Pancreas (tissue), 10 donors: ENCODE measurements at regions not wholly inside any gene's neighbourhood (a gene's known extent, or its start where the extent isn't known, plus 50 kb on each side); places are given as distances from the start of the nearest gene placed in this dataset.

Source experiments
- ATAC-seq, 4 donors: fragments of 200-7000 bp; cut with Tn5 transposase; one replicate each; pipeline versions ENCODE4 v1.8.0 to v1.9.1; 2020; ENCODE audit warnings: mild to moderate bottlenecking in 4 of 4, moderate library complexity in 4 of 4
- DNase-seq, 6 donors: peaks; one replicate each; pipeline ENCODE4 v3.0.0-alpha.2; 2020
- FAIRE-seq: peaks from 2 replicates; lab custom pipeline; 2012; peaks lifted over from hg19 to GRCh38; lab: Jason Lieb, UNC
- H3K27ac ChIP-seq, 4 donors: fragments of 200-600 bp; sonication (generic); 1 replicate in 3 of 4; 2 replicates in 1 of 4; pipeline versions ENCODE4 v1.5.0 to v1.8.0; 2020
- H3K27me3 ChIP-seq, 4 donors: fragments of 200-600 bp; one replicate each; pipeline ENCODE4 v1.8.0; 2021
- H3K36me3 ChIP-seq, 3 donors: fragments of 200-600 bp; sonication (generic) in 1 of 3; one replicate each; pipeline versions ENCODE4 v1.5.0 to v1.8.0; 2020 to 2021
- H3K4me1 ChIP-seq, 3 donors: fragments of 200-600 bp; one replicate each; pipeline ENCODE4 v1.8.0; 2021
- H3K4me3 ChIP-seq, 4 donors: fragments of 200-600 bp; sonication (generic) in 2 of 4; one replicate each; pipeline versions ENCODE4 v1.5.0 to v1.8.0; 2020 to 2021
- H3K9me3 ChIP-seq, 4 donors: fragments of 200-600 bp; one replicate each; pipeline ENCODE4 v1.8.0; 2021
- CTCF ChIP-seq, 4 donors: fragments of 200-600 bp; sonication (generic) in 3 of 4; IDR thresholded peaks; one replicate each; pipeline versions ENCODE4 v1.5.0 to v1.8.0; 2021; ENCODE audit warnings: antibody characterized with exemption in 4 of 4
- WGBS, 2 donors: extraction: QIAGEN DNeasy Blood & Tissue Kit; methylation state at CpG; one replicate each; pipeline ENCODE4 v1.1.7; 2013; 5-methylcytosine and 5-hydroxymethylcytosine counted together
- intact Hi-C, 3 donors: fragments of 100-400 bp; cut with DNase I; formaldehyde crosslinking; loops; one replicate each; pipeline versions ENCODE4 v1.11.1 to v1.14.2; 2022
- donor health status: healthy with polysubstance abuse.
- donor health status: DM: no; HTN: no; CAD: no; lungs with moderate emphysema.
- donor health status: DM: no; HTN: no; CAD: no.
- donor health status: control.
- donor health status: control.
- donor health status: Bipolar disorder and iron deficiency.
- donor health status: DM: yes; HTN: yes; CAD: no.
- donor health status: DM: no; HTN: no; CAD: no.
- donor health status: DM: no; HTN: no; CAD: no.
- donor health status: DM: yes; HTN: yes; CAD: no.

- FAIRE-seq (no peak), ATAC-seq (no peak), DNase-seq (no peak)
- Histone ChIP-seq H3K4me3 (no peak overlapping the region), H3K36me3 (no peaks in the 10 kb centered on the region), H3K4me1 (no peaks in the 10 kb centered on the region), H3K27me3 (peaks cover 0 to 3% (median 0%) of the 10 kb centered on the region in 4 donors), H3K9me3 (no peaks in the 10 kb centered on the region), H3K27ac (no peak overlapping the region)
- intact Hi-C loops, result no loop called here
- 64 to 66% methylated on average over 2 of the region's 2 CpGs for WGBS, 2 donors
- TF ChIP-seq CTCF (IDR thresholded peaks at IDR 0.05), result no peak
These were observed 555.7 kb upstream of the CADM1 start for GRCh38 chr11:116059919-116060318.

- ATAC-seq (no peak), FAIRE-seq (no peak), DNase-seq (no peak)
- TF ChIP-seq CTCF (IDR thresholded peaks at IDR 0.05), result no peak
- Histone ChIP-seq H3K4me1 (no peaks in the 10 kb centered on the region), H3K27ac (no peak overlapping the region), H3K9me3 (no peaks in the 10 kb centered on the region), H3K27me3 (no peaks in the 10 kb centered on the region), H3K4me3 (no peak overlapping the region), H3K36me3 (no peaks in the 10 kb centered on the region)
- WGBS, 2 donors, result 38 to 50% methylated on average over 3 of the region's 3 CpGs
- intact Hi-C loops, result no loop called here
These were observed 552.8 kb upstream of the CADM1 start for GRCh38 chr11:116057000-116057399.

- no peaks in the 10 kb centered on the region for H3K4me1 ChIP-seq
- TF ChIP-seq CTCF (IDR thresholded peaks at IDR 0.05), result no peak
- H3K4me3 ChIP-seq, result no peak overlapping the region
- FAIRE-seq, result no peak
- DNase-seq, result no peak
- WGBS, 2 donors, result 54 to 66% methylated on average over 2 of the region's 2 CpGs
- H3K36me3 ChIP-seq, result no peaks in the 10 kb centered on the region
- H3K27ac ChIP-seq, result no peak overlapping the region
- no peaks in the 10 kb centered on the region for H3K27me3 ChIP-seq
- no peak for ATAC-seq
- intact Hi-C loops, result no loop called here
- H3K9me3 ChIP-seq, result no peaks in the 10 kb centered on the region
These were observed 550.8 kb upstream of the CADM1 start for GRCh38 chr11:116055064-116055463.

- H3K9me3 ChIP-seq, result no peaks in the 10 kb centered on the region
- no peak for ATAC-seq
- no peak for FAIRE-seq
- no peaks in the 10 kb centered on the region for H3K36me3 ChIP-seq
- H3K4me1 ChIP-seq, result no peaks in the 10 kb centered on the region
- no peak for DNase-seq
- no peak for TF ChIP-seq CTCF (IDR thresholded peaks at IDR 0.05)
- no peak overlapping the region for H3K4me3 ChIP-seq
- intact Hi-C loops, result no loop called here
- H3K27ac ChIP-seq, result no peak overlapping the region
- WGBS, 2 donors, result 19 to 21% methylated on average over 6 of the region's 6 CpGs
- H3K27me3 ChIP-seq, result no peaks in the 10 kb centered on the region
These were observed 549.3 kb upstream of the CADM1 start for GRCh38 chr11:116053548-116053919.

GRCh38 chr11:116052603-116053547, 548.7 kb upstream of the CADM1 start:
- intact Hi-C loops, result no loop called here
- Histone ChIP-seq H3K4me3 (no peak overlapping the region), H3K9me3 (no peaks in the 10 kb centered on the region), H3K36me3 (no peaks in the 10 kb centered on the region), H3K27me3 (no peaks in the 10 kb centered on the region), H3K27ac (no peak overlapping the region), H3K4me1 (no peaks in the 10 kb centered on the region)
- TF ChIP-seq CTCF (IDR thresholded peaks at IDR 0.05), result no peak
- FAIRE-seq, result no peak
- ATAC-seq, result no peak
- no peak for DNase-seq
- WGBS, 2 donors, result 44 to 58% methylated on average over 15 of the region's 15 CpGs
